ENCODE measurements at regions not wholly inside any gene's neighbourhood (a gene's known extent, or its start where the extent isn't known, plus 50 kb on each side); places are given as distances from the start of the nearest gene placed in this dataset.

- TF ChIP-seq RAD21 (IDR thresholded peaks at IDR 0.05; ENCODE audit: low read depth) (no peak), TEAD4 (IDR thresholded peaks at IDR 0.05) (no peak), REST (IDR thresholded peaks at IDR 0.05; ENCODE audit: low read depth) (no peak), NFIC (IDR thresholded peaks at IDR 0.05) (no peak), ZBTB7A (IDR thresholded peaks at IDR 0.05; ENCODE audit: low read depth) (no peak)
Measured at GRCh38 chr4:186826006-186826405, 102.3 kb upstream of the FAT1 start.

GRCh38 chr4:186826846-186827533 is 103.3 kb upstream of the FAT1 start:
- no peak for TF ChIP-seq REST (IDR thresholded peaks at IDR 0.05; ENCODE audit: low read depth)
- no peak for TF ChIP-seq EP300 (IDR thresholded peaks at IDR 0.05; ENCODE audit: borderline replicate concordance)
- no peak for TF ChIP-seq TEAD4 (IDR thresholded peaks at IDR 0.05)
- TF ChIP-seq YY1 (IDR thresholded peaks at IDR 0.05; ENCODE audit: low read depth), result no peak
- TF ChIP-seq CREB1 (IDR thresholded peaks at IDR 0.05; ENCODE audit: low read depth), result no peak
- no peak for TF ChIP-seq NFIC (IDR thresholded peaks at IDR 0.05)
- TF ChIP-seq MAX (IDR thresholded peaks at IDR 0.05), result no peak
- no peak for TF ChIP-seq TAF1 (IDR thresholded peaks at IDR 0.05; ENCODE audit: low read depth)
- no peak for TF ChIP-seq FOXM1 (IDR thresholded peaks at IDR 0.05; ENCODE audit: borderline replicate concordance, low read depth)
- TF ChIP-seq TCF12 (IDR thresholded peaks at IDR 0.05; ENCODE audit: low read depth), result no peak
- no peak for TF ChIP-seq ZBTB7A (IDR thresholded peaks at IDR 0.05; ENCODE audit: low read depth)
- TF ChIP-seq EGR1 (IDR thresholded peaks at IDR 0.05), result no peak
- TF ChIP-seq CEBPB (IDR thresholded peaks at IDR 0.05), result no peak
- TF ChIP-seq RAD21 (IDR thresholded peaks at IDR 0.05; ENCODE audit: low read depth), result no peak
- TF ChIP-seq USF1 (IDR thresholded peaks at IDR 0.05), result no peak

GRCh38 chr4:186827534-186827897 is 103.9 kb upstream of the FAT1 start:
- TF ChIP-seq TEAD4 (IDR thresholded peaks at IDR 0.05), result no peak
- no peak for TF ChIP-seq TCF12 (IDR thresholded peaks at IDR 0.05; ENCODE audit: low read depth)
- no peak for TF ChIP-seq EP300 (IDR thresholded peaks at IDR 0.05; ENCODE audit: borderline replicate concordance)
- TF ChIP-seq FOXM1 (IDR thresholded peaks at IDR 0.05; ENCODE audit: borderline replicate concordance, low read depth), result no peak
- TF ChIP-seq CEBPB (IDR thresholded peaks at IDR 0.05), result no peak
- no peak for TF ChIP-seq REST (IDR thresholded peaks at IDR 0.05; ENCODE audit: low read depth)
- no peak for TF ChIP-seq EGR1 (IDR thresholded peaks at IDR 0.05)
- no peak for TF ChIP-seq TAF1 (IDR thresholded peaks at IDR 0.05; ENCODE audit: low read depth)
- no peak for TF ChIP-seq ZBTB7A (IDR thresholded peaks at IDR 0.05; ENCODE audit: low read depth)
- no peak for TF ChIP-seq YY1 (IDR thresholded peaks at IDR 0.05; ENCODE audit: low read depth)
- no peak for TF ChIP-seq MAX (IDR thresholded peaks at IDR 0.05)
- TF ChIP-seq RAD21 (IDR thresholded peaks at IDR 0.05; ENCODE audit: low read depth), result no peak
- TF ChIP-seq NFIC (IDR thresholded peaks at IDR 0.05), result no peak
- no peak for TF ChIP-seq USF1 (IDR thresholded peaks at IDR 0.05)
- no peak for TF ChIP-seq CREB1 (IDR thresholded peaks at IDR 0.05; ENCODE audit: low read depth)

- TF ChIP-seq TAF1 (IDR thresholded peaks at IDR 0.05; ENCODE audit: low read depth) (no peak), REST (IDR thresholded peaks at IDR 0.05; ENCODE audit: low read depth) (no peak), TEAD4 (IDR thresholded peaks at IDR 0.05) (no peak), TCF12 (IDR thresholded peaks at IDR 0.05; ENCODE audit: low read depth) (no peak), USF1 (IDR thresholded peaks at IDR 0.05) (no peak), CEBPB (IDR thresholded peaks at IDR 0.05) (no peak), YY1 (IDR thresholded peaks at IDR 0.05; ENCODE audit: low read depth) (no peak), EP300 (IDR thresholded peaks at IDR 0.05; ENCODE audit: borderline replicate concordance) (no peak), NFIC (IDR thresholded peaks at IDR 0.05) (no peak), MAX (IDR thresholded peaks at IDR 0.05) (no peak), ZBTB7A (IDR thresholded peaks at IDR 0.05; ENCODE audit: low read depth) (no peak), EGR1 (IDR thresholded peaks at IDR 0.05) (no peak), FOXM1 (IDR thresholded peaks at IDR 0.05; ENCODE audit: borderline replicate concordance, low read depth) (no peak), RAD21 (IDR thresholded peaks at IDR 0.05; ENCODE audit: low read depth) (no peak), CREB1 (IDR thresholded peaks at IDR 0.05; ENCODE audit: low read depth) (no peak)
Measured at GRCh38 chr4:186829097-186829496, 105.4 kb upstream of the FAT1 start.

Data from Ishikawa (cell line).